H1 (cell line): ENCODE measurements at regions not wholly inside any gene's neighbourhood (a gene's known extent, or its start where the extent isn't known, plus 50 kb on each side); places are given as distances from the start of the nearest gene placed in this dataset.

Experiments
- CTCF ChIP-seq, 3 experiments: IDR thresholded peaks; 1 replicate in 2 of 3; 2 replicates in 1 of 3; pipeline versions ENCODE4 v1.5.1 to v1.6.1; 2011; ENCODE audit warnings: low read length in 3 of 3, mild to moderate bottlenecking in 3 of 3, inconsistent platforms in 2 of 3, low read depth in 1 of 3, moderate library complexity in 1 of 3; ENCODE audit not compliant: insufficient read depth in 1 of 3; ENCODE audit errors: control extremely low read depth in 1 of 3
- EP300 ChIP-seq, 2 experiments: IDR thresholded peaks; 1 replicate in 1 of 2; 2 replicates in 1 of 2; pipeline ENCODE4 v1.6.1; 2011 to 2012; ENCODE audit warnings: low read depth in 2 of 2, low read length in 2 of 2, mild to moderate bottlenecking in 2 of 2, borderline replicate concordance in 1 of 2, inconsistent platforms in 1 of 2, moderate library complexity in 1 of 2
- EZH2 ChIP-seq: fragments of 200-600 bp; sonication (generic); IDR thresholded peaks from 2 replicates; pipeline ENCODE4 v1.7.1; 2012; ENCODE audit warnings: low read depth, mild to moderate bottlenecking, moderate library complexity, low read length, inconsistent platforms; ENCODE audit not compliant: severe bottlenecking
- MAFK ChIP-seq: IDR thresholded peaks from 2 replicates; pipeline ENCODE4 v1.6.1; 2012; ENCODE audit warnings: low read depth, mild to moderate bottlenecking, improper control_type of control experiment, low read length
- MAX ChIP-seq: IDR thresholded peaks from 2 replicates; pipeline ENCODE4 v1.6.1; 2012; ENCODE audit warnings: inconsistent platforms
- POLR2A ChIP-seq, 2 experiments: IDR thresholded peaks; 1 replicate in 1 of 2; 2 replicates in 1 of 2; pipeline ENCODE4 v1.6.1; 2011; ENCODE audit warnings: low read depth in 2 of 2, low read length in 2 of 2, mild to moderate bottlenecking in 2 of 2; ENCODE audit errors: control extremely low read depth in 1 of 2
- POLR2AphosphoS5 ChIP-seq: IDR thresholded peaks from 2 replicates; pipeline ENCODE4 v1.6.1; 2011; ENCODE audit warnings: low read depth, low read length
- RAD21 ChIP-seq, 2 experiments: IDR thresholded peaks in 1 of 2; conservative IDR thresholded peaks in 1 of 2; 2 replicates each; pipeline ENCODE4 v1.6.1; 2011; ENCODE audit warnings: low read depth in 2 of 2, low read length in 2 of 2, improper control_type of control experiment in 1 of 2, inconsistent platforms in 1 of 2, mild to moderate bottlenecking in 1 of 2, moderate library complexity in 1 of 2
- RFX5 ChIP-seq: IDR thresholded peaks from 2 replicates; pipeline ENCODE4 v1.6.1; 2011; ENCODE audit warnings: low read depth, low read length, improper control_type of control experiment, borderline replicate concordance
- RNF2 ChIP-seq: fragments of 200-900, 300-1000 bp; sonication (generic); IDR thresholded peaks from 2 replicates; pipeline ENCODE4 v1.7.1; 2016; ENCODE audit warnings: borderline replicate concordance, low read depth, mild to moderate bottlenecking, antibody characterized with exemption, low read length; ENCODE audit not compliant: poor library complexity, severe bottlenecking; ENCODE audit errors: missing control alignments
- TAF7 ChIP-seq: optimal IDR thresholded peaks from 2 replicates; pipeline ENCODE3; 2011; ENCODE audit warnings: low read depth, mild to moderate bottlenecking, inconsistent platforms, low read length, moderate library complexity, borderline replicate concordance
- USF2 ChIP-seq: IDR thresholded peaks from 2 replicates; pipeline ENCODE4 v1.6.1; 2011; ENCODE audit warnings: low read length, improper control_type of control experiment

DNA sequence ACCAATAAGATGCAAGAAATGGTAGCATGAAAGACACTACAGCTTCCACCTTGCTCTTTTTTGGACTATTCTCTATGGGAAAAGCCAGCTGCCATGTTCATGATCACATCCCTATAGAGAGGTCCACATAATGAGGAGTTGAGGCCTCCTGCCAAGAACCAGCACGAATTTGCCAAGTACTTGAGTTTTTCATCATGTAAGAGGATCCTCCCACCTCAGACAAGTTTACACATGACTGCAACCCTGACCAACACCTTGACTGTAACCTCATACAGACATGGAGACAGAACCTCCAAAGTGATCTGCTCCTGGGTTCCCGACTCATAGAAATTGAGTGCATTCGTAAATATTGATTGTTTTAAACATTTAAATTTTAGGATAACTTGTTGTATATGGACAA is 135.2 kb upstream of the TSPAN5 start:
- TF ChIP-seq MAFK: no peak
- TF ChIP-seq RNF2: no peak
- TF ChIP-seq RAD21 (IDR thresholded peaks at IDR 0.05 in 1 of 2, conservative IDR thresholded peaks at IDR 0.05 in 1 of 2; ENCODE audit: low read depth in 2 of 2, low read length in 2 of 2): no peak
- no peak for TF ChIP-seq EP300 (IDR thresholded peaks at IDR 0.05; ENCODE audit: borderline replicate concordance in 1 of 2, low read depth in 2 of 2, low read length in 2 of 2)
- no peak for TF ChIP-seq CTCF (IDR thresholded peaks at IDR 0.05; ENCODE audit: control extremely low read depth in 1 of 3, insufficient read depth in 1 of 3, low read depth in 1 of 3, low read length in 3 of 3)
- TF ChIP-seq RFX5: no peak
- no peak for TF ChIP-seq POLR2AphosphoS5
- no peak for TF ChIP-seq USF2
- TF ChIP-seq EZH2: no peak
- no peak for TF ChIP-seq POLR2A (IDR thresholded peaks at IDR 0.05; ENCODE audit: control extremely low read depth in 1 of 2, low read depth in 2 of 2, low read length in 2 of 2)
- TF ChIP-seq MAX: no peak
- TF ChIP-seq TAF7: no peak
